HG02981 (cell line): ENCODE measurements at regions not wholly inside any gene's neighbourhood (a gene's known extent, or its start where the extent isn't known, plus 50 kb on each side); places are given as distances from the start of the nearest gene placed in this dataset.

ENCODE experiments used
- ATAC-seq: cut with Tn5 transposase; IDR thresholded peaks from one replicate; pipeline ENCODE4 v1.9.1; 2021; ENCODE audit warnings: mild to moderate bottlenecking, moderate library complexity; ENCODE audit not compliant: unreplicated experiment

GRCh38 chr13:54162069-54162468 is 1133.5 kb downstream of the OLFM4 start:
- no peak for ATAC-seq

DNA sequence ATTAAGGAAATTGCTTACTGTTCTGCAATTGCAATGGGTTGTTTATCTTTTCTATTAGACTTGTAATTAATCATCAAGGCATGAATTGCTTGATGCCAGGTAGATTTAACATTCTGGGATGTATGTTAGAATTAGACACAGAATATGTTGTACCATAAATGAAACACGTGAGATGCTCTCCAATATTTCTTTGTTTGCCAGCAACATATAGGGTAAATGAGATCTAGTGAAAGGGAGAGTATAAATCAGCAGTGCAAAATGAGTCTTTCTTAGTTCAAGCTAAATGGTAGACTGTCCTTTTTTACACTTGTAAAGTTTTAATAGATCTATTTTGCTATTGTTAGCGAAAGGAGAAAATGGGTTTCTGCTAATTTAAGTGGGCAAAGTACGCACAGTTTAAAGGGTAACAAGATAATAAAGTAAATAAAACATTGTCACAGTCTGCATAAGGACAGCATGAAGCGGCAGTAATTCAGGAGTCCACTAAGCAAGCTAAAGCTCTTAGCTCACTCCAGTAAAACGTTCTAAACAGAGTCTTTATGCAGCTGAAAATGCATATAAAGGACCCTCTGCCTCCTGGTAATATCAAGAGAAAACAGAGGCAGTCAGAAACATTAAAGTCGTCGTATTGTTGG is 1137.1 kb downstream of the OLFM4 start:
- ATAC-seq: no peak

DNA sequence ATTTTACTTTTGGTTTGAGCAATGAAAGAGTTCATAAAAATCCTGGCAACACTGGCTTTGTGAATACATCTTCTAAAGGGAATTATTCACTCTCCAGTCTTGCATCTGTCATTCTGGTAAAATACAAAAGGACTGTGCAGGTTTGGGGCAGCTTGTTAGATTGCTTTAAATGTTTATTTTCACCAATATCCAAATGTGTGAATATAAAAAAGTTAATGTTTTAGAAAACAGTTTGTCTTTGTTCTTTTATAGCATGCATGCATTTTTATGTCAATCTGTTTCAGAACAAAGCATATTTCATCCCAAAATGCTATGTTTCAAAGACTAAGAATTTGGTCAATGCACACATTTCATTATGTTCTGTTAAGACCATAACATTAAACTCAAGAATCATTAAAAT is 1145.4 kb downstream of the OLFM4 start:
- ATAC-seq: no peak

- no peak for ATAC-seq
Observed at GRCh38 chr13:54175466-54175865, 1146.9 kb downstream of the OLFM4 start.

DNA sequence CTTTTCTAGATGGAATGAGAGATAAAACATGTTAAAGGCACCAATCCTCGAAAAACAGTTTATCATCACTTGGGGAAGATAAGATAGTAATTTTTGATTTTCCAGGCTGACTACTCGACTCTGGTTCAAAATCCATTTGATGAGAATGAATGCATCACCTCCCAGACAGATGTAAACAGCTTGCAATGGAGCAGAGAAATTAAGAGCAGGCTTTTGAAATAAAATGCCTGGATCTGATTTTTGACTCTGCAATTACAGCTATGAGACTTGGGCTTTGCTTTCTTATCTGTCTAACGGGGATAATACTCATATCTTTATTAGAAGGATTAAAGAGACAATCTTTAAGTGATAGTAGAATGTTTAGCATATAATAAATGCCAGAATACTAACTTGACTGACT is 1148.9 kb downstream of the OLFM4 start:
- no peak for ATAC-seq

GRCh38 chr13:54183166-54183565 is 1154.6 kb downstream of the OLFM4 start:
- ATAC-seq: no peak

- ATAC-seq: no peak
Observed at GRCh38 chr13:54183728-54184127, 1155.1 kb downstream of the OLFM4 start.

DNA sequence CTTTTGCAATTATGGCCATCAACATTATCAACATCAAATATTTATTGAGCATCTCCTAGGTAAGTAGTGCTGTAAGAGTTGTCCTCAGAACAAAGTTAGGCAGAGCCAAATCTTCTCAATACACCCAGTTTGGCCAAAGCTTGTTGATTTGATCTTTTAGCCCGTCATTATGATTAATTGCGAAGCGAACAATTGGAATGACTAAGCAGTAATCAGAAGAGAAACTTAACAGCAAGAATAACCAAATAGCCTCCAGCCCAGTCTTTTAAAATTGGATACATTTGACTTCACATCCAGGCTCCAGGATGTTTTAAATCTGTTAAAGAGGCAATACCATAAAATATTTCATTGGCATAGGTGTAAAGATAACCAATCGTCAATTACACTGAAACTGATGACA is 1156.0 kb downstream of the OLFM4 start:
- no peak for ATAC-seq

- no peak for ATAC-seq
Observed at GRCh38 chr13:54185101-54185500, 1156.5 kb downstream of the OLFM4 start.

- no peak for ATAC-seq
Observed at GRCh38 chr13:54185785-54186184, 1157.2 kb downstream of the OLFM4 start.

GRCh38 chr13:54187461-54187860 is 1158.8 kb downstream of the OLFM4 start:
- ATAC-seq: no peak

DNA sequence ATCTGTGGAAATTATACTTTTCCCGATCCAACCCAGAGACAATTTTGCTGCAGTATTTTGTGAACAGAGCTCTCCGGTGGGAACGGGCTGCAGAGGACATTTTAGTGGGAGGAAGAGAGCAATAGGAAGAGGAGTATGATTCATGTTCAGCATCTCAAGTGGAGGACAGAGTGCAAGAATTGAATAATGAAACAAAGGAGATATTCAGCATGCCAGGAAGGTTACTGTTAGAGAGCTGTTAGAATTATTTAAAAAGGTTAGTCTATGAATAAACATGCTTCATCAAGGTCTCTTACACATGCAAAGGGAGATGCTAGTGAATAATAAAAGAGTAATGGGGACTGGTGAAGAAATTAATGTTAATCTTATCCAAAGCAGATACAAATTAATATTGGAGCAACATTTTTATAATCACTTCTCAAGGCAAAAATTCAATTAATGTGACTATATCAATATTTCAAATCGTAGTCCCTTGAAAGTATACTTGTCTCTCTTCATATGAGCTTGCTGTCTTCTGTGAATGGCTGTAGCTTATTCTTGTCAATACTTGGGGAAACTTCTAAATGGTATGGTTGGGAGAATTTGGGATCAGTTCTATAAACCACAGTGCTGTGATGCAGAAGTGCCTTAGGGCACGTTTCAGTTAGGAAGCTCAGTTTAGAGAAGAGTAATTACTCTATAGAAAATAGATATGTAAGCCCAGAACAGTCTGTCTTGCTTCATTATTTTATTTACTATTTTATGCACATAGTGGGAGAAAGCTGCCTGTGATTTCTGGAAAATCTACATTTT is 1165.8 kb downstream of the OLFM4 start:
- no peak for ATAC-seq

DNA sequence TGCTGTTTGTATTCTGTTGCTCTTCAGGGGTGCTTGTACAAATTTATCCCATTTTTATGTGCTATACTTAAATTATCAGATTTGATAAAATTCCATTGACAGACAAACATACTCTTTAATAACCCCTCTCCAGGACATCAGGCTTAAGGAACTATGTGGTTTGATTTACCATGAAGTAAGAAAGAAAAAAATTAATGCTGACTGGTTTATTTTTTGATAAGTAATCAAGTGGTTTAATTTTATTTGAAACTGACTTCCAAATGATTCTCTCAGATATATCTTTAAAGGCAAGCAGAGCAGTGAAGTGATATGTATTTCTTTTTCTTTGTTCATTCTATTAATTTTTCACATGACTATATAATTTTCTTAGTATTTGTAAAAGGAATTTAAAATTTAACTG is 1168.1 kb downstream of the OLFM4 start:
- no peak for ATAC-seq

GRCh38 chr13:54198911-54199310 is 1170.3 kb downstream of the OLFM4 start:
- no peak for ATAC-seq

DNA sequence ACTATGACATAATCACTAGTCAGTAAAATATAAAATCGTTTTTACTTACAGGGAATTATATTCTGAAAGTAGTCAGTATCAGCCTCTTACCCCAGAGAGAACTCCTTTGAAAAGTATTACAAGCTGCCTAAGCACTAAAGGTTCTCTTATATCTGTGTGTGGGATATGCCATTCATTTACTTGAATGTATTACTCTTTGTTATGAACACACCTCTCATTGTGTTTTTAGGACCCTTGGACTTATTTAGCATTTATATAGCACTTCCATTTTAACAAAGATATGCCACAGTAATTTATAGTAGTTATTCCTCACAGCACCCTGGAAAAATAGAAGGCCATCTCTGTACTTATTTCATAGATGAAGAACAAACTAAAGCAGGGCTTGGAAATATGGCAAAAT is 1178.0 kb downstream of the OLFM4 start:
- ATAC-seq: no peak

GRCh38 chr13:54210397-54211049 is 1181.9 kb downstream of the OLFM4 start:
- no peak for ATAC-seq

- ATAC-seq: no peak
Observed at GRCh38 chr13:54216221-54216620, 1187.6 kb downstream of the OLFM4 start.

- ATAC-seq: no peak
Observed at GRCh38 chr13:54226876-54227275, 1198.3 kb downstream of the OLFM4 start.

DNA sequence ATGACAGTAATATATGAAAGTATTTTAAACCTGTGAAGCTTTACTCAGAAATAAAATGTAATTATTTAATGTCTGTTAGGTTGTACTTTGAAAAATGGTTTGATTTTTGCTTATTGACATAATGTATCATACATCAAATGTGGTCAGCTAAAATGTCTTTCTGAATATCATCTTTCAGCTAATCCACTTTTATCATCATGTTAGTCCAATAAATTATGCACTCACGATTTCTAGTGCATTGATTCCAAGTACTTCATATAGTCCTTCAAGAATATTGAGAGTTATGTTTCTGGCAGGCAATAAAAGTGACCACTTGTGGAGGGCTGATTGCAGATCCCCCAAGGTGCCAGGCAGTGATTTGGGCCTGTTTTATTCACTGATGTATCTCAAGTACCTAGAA is 1204.1 kb downstream of the OLFM4 start:
- no peak for ATAC-seq

GRCh38 chr13:54234607-54235006 is 1206.0 kb downstream of the OLFM4 start:
- ATAC-seq: no peak

DNA sequence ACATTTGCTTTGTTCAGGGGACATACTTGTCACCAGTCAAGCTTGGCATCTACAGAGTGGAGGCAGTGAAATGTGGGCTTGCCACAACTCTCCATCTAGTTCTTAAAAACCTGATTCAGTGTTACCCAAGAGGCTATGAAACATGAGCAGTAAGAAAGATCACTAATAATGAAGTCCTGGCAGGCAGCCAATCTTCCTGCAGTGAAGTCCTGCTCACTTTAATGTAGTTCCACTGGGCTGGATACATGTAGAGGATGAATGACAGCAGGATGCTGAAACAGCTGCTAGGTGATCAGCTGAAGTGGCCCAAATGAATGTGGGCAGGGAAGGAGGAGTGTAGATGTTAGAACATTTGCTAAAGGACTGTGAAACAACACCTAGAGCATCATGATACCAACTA is 1213.1 kb downstream of the OLFM4 start:
- no peak for ATAC-seq

DNA sequence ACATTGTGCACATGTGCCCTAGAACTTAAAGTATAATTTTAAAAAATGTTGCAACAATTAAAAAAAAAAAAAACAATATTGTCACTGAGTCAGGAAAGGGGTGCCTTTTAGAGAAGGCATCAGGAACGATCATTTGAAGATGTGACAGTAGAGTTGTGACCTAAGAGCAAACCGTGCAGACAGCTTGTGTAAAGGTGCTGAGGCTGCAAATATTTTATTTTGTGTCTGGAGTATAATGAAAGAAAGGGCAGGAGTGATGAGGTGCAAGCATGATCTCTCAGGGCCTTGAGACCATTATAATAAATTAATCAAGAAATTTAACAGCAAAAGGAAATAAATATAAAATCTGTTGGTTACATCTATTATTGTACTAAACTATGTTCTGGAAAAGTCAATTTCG is 1219.7 kb downstream of the OLFM4 start:
- no peak for ATAC-seq
